K562 (cell line): ENCODE measurements at regions not wholly inside any gene's neighbourhood (a gene's known extent, or its start where the extent isn't known, plus 50 kb on each side); places are given as distances from the start of the nearest gene placed in this dataset.

ENCODE experiments used
- CBFA2T3 ChIP-seq: fragments of 450-650 bp; IDR thresholded peaks from 2 replicates; pipeline ENCODE4 v1.6.1; 2017
- CBX1 ChIP-seq: sonication (generic); IDR thresholded peaks from 2 replicates; pipeline ENCODE4 v1.6.1; 2016; ENCODE audit warnings: antibody characterized with exemption, low read depth, mild to moderate bottlenecking
- CBX5 ChIP-seq: IDR thresholded peaks from 2 replicates; pipeline ENCODE4 v1.6.1; 2014; ENCODE audit warnings: low read depth, borderline replicate concordance
- CREM ChIP-seq: IDR thresholded peaks from 2 replicates; pipeline ENCODE4 v1.6.1; 2014; ENCODE audit warnings: antibody characterized with exemption, low read depth
- CTBP1 ChIP-seq: fragments of 450-650 bp; IDR thresholded peaks from 2 replicates; pipeline ENCODE4 v1.6.1; 2016; ENCODE audit warnings: borderline replicate concordance
- EP400 ChIP-seq: fragments of 450-650 bp; IDR thresholded peaks from 2 replicates; pipeline ENCODE4 v1.6.1; 2017; ENCODE audit warnings: antibody characterized with exemption, mild to moderate bottlenecking, moderate library complexity
- GTF2A2 ChIP-seq: IDR thresholded peaks from 2 replicates; pipeline ENCODE4 v1.6.1; 2016; ENCODE audit warnings: mild to moderate bottlenecking, missing genetic modification characterization, missing compliant biosample characterization
- GTF2F1 ChIP-seq: IDR thresholded peaks from 2 replicates; pipeline ENCODE4 v1.6.1; 2011; ENCODE audit warnings: low read depth, low read length, improper control_type of control experiment
- KAT2B ChIP-seq: IDR thresholded peaks from one replicate; pipeline ENCODE4 v1.6.1; 2012; ENCODE audit warnings: low read depth, mild to moderate bottlenecking, control low read depth, inconsistent platforms, low read length, moderate library complexity
- MAZ ChIP-seq, 2 experiments: fragments of 450-650 bp in 1 of 2; sonication (generic) in 1 of 2; formaldehyde crosslinking; IDR thresholded peaks in 1 of 2; conservative IDR thresholded peaks in 1 of 2; 2 replicates each; pipeline versions ENCODE4 v1.4.0 to v1.5.0; 2020; ENCODE audit warnings: mild to moderate bottlenecking in 1 of 2, missing genetic modification reagents in 1 of 2
- MTA2 ChIP-seq: fragments of 450-650 bp; IDR thresholded peaks from 2 replicates; pipeline ENCODE4 v1.6.1; 2016; ENCODE audit warnings: low read depth
- NEUROD1 ChIP-seq: fragments of 150-350 bp; IDR thresholded peaks from 2 replicates; pipeline ENCODE4 v1.6.1; 2014; ENCODE audit warnings: borderline replicate concordance, low read length, low read depth; ENCODE audit not compliant: partially characterized antibody
- NFE2L1 ChIP-seq: fragments of 450-650 bp; IDR thresholded peaks from 2 replicates; pipeline ENCODE4 v1.6.1; 2016; ENCODE audit warnings: missing genetic modification characterization, low read depth, mild to moderate bottlenecking, missing compliant biosample characterization, moderate library complexity, borderline replicate concordance
- NFXL1 ChIP-seq: fragments of 450-650 bp; formaldehyde crosslinking; IDR thresholded peaks from 2 replicates; pipeline ENCODE4 v1.4.0; 2021; ENCODE audit warnings: mild to moderate bottlenecking
- SMARCC2 ChIP-seq: fragments of 450-650 bp; IDR thresholded peaks from 2 replicates; pipeline ENCODE4 v1.6.1; 2017; ENCODE audit warnings: antibody characterized with exemption, moderate library complexity, mild to moderate bottlenecking, low read depth
- SMARCE1 ChIP-seq: fragments of 450-650 bp; IDR thresholded peaks from 2 replicates; pipeline ENCODE4 v1.7.1; 2016; ENCODE audit warnings: mild to moderate bottlenecking
- SRSF1 ChIP-seq: fragments of 200-400 bp; formaldehyde crosslinking; IDR thresholded peaks from 2 replicates; pipeline ENCODE4 v1.6.1; 2017; ENCODE audit warnings: mild to moderate bottlenecking, low read depth, low read length, moderate library complexity
- STAT5A ChIP-seq: IDR thresholded peaks from 2 replicates; pipeline ENCODE4 v1.6.1; 2012; ENCODE audit warnings: low read length, inconsistent platforms, borderline replicate concordance
- TAL1 ChIP-seq: fragments of 450-650 bp; IDR thresholded peaks from 2 replicates; pipeline ENCODE4 v1.6.1; 2016; ENCODE audit warnings: mild to moderate bottlenecking
- YBX1 ChIP-seq: fragments of 450-650 bp; IDR thresholded peaks from 2 replicates; pipeline ENCODE4 v1.7.1; 2016; ENCODE audit warnings: mild to moderate bottlenecking
- ZNF316 ChIP-seq: fragments of 450-650 bp; IDR thresholded peaks from 2 replicates; pipeline ENCODE4 v1.6.1; 2016
- ZNF586 ChIP-seq: fragments of 450-650 bp; formaldehyde crosslinking; conservative IDR thresholded peaks from 2 replicates; pipeline ENCODE4 v1.4.0; 2020; ENCODE audit warnings: mild to moderate bottlenecking, moderate library complexity
- ZNF695 ChIP-seq: fragments of 450-650 bp; formaldehyde crosslinking; IDR thresholded peaks from 2 replicates; pipeline ENCODE4 v1.4.0; 2020; ENCODE audit warnings: mild to moderate bottlenecking, moderate library complexity
- TF ChIP-seq, protein P1 (sequence below): fragments of 250-450 bp; sonication (Bioruptor Pico); IDR thresholded peaks from 2 replicates; pipeline ENCODE4 v1.4.0; 2020
- TF ChIP-seq, protein P2 (sequence below): sonication (generic); formaldehyde crosslinking; IDR thresholded peaks from 2 replicates; pipeline ENCODE4 v1.8.1; 2023; ENCODE audit warnings: mild to moderate bottlenecking, missing genetic modification reagents
- TF ChIP-seq, protein P3 (sequence below): IDR thresholded peaks from 2 replicates; pipeline ENCODE4 v1.6.1; 2011; ENCODE audit warnings: borderline replicate concordance, low read depth, mild to moderate bottlenecking, moderate library complexity, low read length; ENCODE audit not compliant: insufficient read depth, poor library complexity, severe bottlenecking
- TF ChIP-seq, protein P4 (sequence below), 2 experiments: fragments of 200-800 bp in 1 of 2; sonication (Bioruptor generic) in 1 of 2; sonication (generic) in 1 of 2; formaldehyde crosslinking in 1 of 2; IDR thresholded peaks in 1 of 2; conservative IDR thresholded peaks in 1 of 2; 2 replicates each; pipeline versions ENCODE4 v1.5.0 to v1.6.1; 2016 to 2020; ENCODE audit warnings: missing compliant biosample characterization in 1 of 2, missing genetic modification characterization in 1 of 2, missing genetic modification reagents in 1 of 2

DNA sequence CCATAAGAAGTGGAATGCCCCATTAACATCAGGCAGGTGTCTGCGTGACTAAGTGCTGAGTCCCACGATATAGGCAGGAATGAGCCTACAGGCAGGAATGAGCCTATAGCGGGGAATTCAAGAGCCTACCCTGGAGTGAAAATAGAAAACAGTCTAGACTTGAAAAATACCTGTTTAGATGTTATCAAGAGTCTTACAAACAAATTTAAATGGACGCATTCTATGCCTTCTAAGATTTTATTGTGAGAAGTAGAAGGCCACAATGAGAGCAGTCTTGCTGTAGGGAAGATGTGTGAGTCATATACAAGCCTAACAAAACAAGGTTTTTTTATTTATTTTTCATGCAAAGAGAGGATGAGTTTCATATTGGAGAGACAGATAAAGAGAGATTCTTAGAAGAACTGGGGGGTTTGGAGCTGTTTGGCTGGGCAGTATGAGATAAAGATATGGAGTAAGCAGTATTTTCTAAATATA is 200.8 kb upstream of the ZC3H12C start (continued):
- TF ChIP-seq MAZ (CRISPR knock-in tag; conservative IDR thresholded peaks at IDR 0.05 in 1 of 2, IDR thresholded peaks at IDR 0.05 in 1 of 2) = 0 out of 4 replicates have a peak, but pooled peaks of 1 of the 2 experiments have one; percentile 15
- TF ChIP-seq, protein P1, sequence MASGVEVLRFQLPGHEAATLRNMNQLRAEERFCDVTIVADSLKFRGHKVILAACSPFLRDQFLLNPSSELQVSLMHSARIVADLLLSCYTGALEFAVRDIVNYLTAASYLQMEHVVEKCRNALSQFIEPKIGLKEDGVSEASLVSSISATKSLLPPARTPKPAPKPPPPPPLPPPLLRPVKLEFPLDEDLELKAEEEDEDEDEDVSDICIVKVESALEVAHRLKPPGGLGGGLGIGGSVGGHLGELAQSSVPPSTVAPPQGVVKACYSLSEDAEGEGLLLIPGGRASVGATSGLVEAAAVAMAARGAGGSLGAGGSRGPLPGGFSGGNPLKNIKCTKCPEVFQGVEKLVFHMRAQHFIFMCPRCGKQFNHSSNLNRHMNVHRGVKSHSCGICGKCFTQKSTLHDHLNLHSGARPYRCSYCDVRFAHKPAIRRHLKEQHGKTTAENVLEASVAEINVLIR (CRISPR knock-in tag) = no peak
- TF ChIP-seq EP400 = peak; percentile 21; the same call in 1 of the 2 replicates
- no peak for TF ChIP-seq NFE2L1
- TF ChIP-seq ZNF316 = no peak
- TF ChIP-seq NEUROD1 = no peak
- no peak for TF ChIP-seq SRSF1
- TF ChIP-seq SMARCC2 = peak; percentile 67; the same call in 1 of the 2 replicates
- no peak for TF ChIP-seq CBX1
- TF ChIP-seq, protein P2, sequence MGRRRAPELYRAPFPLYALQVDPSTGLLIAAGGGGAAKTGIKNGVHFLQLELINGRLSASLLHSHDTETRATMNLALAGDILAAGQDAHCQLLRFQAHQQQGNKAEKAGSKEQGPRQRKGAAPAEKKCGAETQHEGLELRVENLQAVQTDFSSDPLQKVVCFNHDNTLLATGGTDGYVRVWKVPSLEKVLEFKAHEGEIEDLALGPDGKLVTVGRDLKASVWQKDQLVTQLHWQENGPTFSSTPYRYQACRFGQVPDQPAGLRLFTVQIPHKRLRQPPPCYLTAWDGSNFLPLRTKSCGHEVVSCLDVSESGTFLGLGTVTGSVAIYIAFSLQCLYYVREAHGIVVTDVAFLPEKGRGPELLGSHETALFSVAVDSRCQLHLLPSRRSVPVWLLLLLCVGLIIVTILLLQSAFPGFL (CRISPR knock-in tag) = no peak
- peak; percentile 73 for TF ChIP-seq MTA2
- TF ChIP-seq KAT2B = no peak
- TF ChIP-seq SMARCE1 = peak; percentile 83
- no peak for TF ChIP-seq YBX1
- no peak for TF ChIP-seq NFXL1 (CRISPR knock-in tag)
- peak; percentile 94 for TF ChIP-seq STAT5A
- TF ChIP-seq CREM = no peak
- no peak for TF ChIP-seq GTF2A2
- no peak for TF ChIP-seq ZNF586
- TF ChIP-seq CTBP1 = no peak
- no peak for TF ChIP-seq GTF2F1
- TF ChIP-seq ZNF695 (CRISPR knock-in tag) = no peak
- TF ChIP-seq, protein P3, sequence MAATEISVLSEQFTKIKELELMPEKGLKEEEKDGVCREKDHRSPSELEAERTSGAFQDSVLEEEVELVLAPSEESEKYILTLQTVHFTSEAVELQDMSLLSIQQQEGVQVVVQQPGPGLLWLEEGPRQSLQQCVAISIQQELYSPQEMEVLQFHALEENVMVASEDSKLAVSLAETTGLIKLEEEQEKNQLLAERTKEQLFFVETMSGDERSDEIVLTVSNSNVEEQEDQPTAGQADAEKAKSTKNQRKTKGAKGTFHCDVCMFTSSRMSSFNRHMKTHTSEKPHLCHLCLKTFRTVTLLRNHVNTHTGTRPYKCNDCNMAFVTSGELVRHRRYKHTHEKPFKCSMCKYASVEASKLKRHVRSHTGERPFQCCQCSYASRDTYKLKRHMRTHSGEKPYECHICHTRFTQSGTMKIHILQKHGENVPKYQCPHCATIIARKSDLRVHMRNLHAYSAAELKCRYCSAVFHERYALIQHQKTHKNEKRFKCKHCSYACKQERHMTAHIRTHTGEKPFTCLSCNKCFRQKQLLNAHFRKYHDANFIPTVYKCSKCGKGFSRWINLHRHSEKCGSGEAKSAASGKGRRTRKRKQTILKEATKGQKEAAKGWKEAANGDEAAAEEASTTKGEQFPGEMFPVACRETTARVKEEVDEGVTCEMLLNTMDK = no peak
- TF ChIP-seq, protein P4, sequence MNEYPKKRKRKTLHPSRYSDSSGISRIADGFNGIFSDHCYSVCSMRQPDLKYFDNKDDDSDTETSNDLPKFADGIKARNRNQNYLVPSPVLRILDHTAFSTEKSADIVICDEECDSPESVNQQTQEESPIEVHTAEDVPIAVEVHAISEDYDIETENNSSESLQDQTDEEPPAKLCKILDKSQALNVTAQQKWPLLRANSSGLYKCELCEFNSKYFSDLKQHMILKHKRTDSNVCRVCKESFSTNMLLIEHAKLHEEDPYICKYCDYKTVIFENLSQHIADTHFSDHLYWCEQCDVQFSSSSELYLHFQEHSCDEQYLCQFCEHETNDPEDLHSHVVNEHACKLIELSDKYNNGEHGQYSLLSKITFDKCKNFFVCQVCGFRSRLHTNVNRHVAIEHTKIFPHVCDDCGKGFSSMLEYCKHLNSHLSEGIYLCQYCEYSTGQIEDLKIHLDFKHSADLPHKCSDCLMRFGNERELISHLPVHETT (CRISPR knock-in tag; conservative IDR thresholded peaks at IDR 0.05 in 1 of 2, IDR thresholded peaks at IDR 0.05 in 1 of 2) = no peak
- TF ChIP-seq CBX5 = no peak
- peak; percentile 90 for TF ChIP-seq CBFA2T3
- peak; percentile 75 for TF ChIP-seq TAL1
